ENCODE measurements at regions not wholly inside any gene's neighbourhood (a gene's known extent, or its start where the extent isn't known, plus 50 kb on each side); places are given as distances from the start of the nearest gene placed in this dataset.
"Not testable (repeated sequence)": the region's sequence is repeated elsewhere in the genome, so short reads cannot be mapped to it uniquely, and the experiment has no call there.

GRCh38 chr18:35818353-35818667 is 154.2 kb upstream of the RMP24 start:
- no peak for DNase-seq (ENCODE audit: extremely low spot score, insufficient read length, low read depth)
- FAIRE-seq: no peak

GRCh38 chr18:35822413-35822812 is 150.1 kb upstream of the RMP24 start:
- no peak for FAIRE-seq

GRCh38 chr18:35826477-35826876 is 146.0 kb upstream of the RMP24 start:
- FAIRE-seq (no peak), DNase-seq (ENCODE audit: extremely low spot score, insufficient read length, low read depth) (no peak)

More at GRCh38 chr18:35822413-35822812, 150.1 kb upstream of the RMP24 start:
- no peak for DNase-seq (ENCODE audit: extremely low spot score, insufficient read length, low read depth)

GRCh38 chr18:35827275-35827902 is 145.1 kb upstream of the RMP24 start:
- no peak for DNase-seq (ENCODE audit: extremely low spot score, insufficient read length, low read depth)
- FAIRE-seq: no peak

- DNase-seq (ENCODE audit: extremely low spot score, insufficient read length, low read depth) (no peak), FAIRE-seq (no peak)
Observed at GRCh38 chr18:35827903-35828275, 144.6 kb upstream of the RMP24 start.

GRCh38 chr18:35828591-35828990 is 143.9 kb upstream of the RMP24 start:
- no peak for FAIRE-seq
- no peak for DNase-seq (ENCODE audit: extremely low spot score, insufficient read length, low read depth)

- FAIRE-seq: no peak
- DNase-seq (ENCODE audit: extremely low spot score, insufficient read length, low read depth): no peak
Observed at GRCh38 chr18:35835366-35835765, 137.1 kb upstream of the RMP24 start.

- DNase-seq (ENCODE audit: extremely low spot score, insufficient read length, low read depth): no peak
- peak; percentile 72 for FAIRE-seq
Observed at GRCh38 chr18:35835833-35836232, 136.6 kb upstream of the RMP24 start.

- FAIRE-seq: no peak
- DNase-seq (ENCODE audit: extremely low spot score, insufficient read length, low read depth): no peak
Observed at GRCh38 chr18:35836932-35837331, 135.5 kb upstream of the RMP24 start.

GRCh38 chr18:35837922-35838496 is 134.5 kb upstream of the RMP24 start:
- no peak for FAIRE-seq
- DNase-seq (ENCODE audit: extremely low spot score, insufficient read length, low read depth): no peak

GRCh38 chr18:35841283-35841682 is 131.2 kb upstream of the RMP24 start:
- FAIRE-seq (no peak), DNase-seq (ENCODE audit: extremely low spot score, insufficient read length, low read depth) (no peak)

GRCh38 chr18:35842536-35842935 is 129.9 kb upstream of the RMP24 start:
- no peak for DNase-seq (ENCODE audit: extremely low spot score, insufficient read length, low read depth)
- no peak for FAIRE-seq

- not testable (repeated sequence) for FAIRE-seq; DNase-seq (ENCODE audit: extremely low spot score, insufficient read length, low read depth)
Observed at GRCh38 chr18:35848321-35848720, 124.2 kb upstream of the RMP24 start.

GRCh38 chr18:35849241-35849640 is 123.2 kb upstream of the RMP24 start:
- FAIRE-seq; DNase-seq (ENCODE audit: extremely low spot score, insufficient read length, low read depth): not testable (repeated sequence)

GRCh38 chr18:35851286-35851970 is 121.1 kb upstream of the RMP24 start:
- FAIRE-seq (no peak), DNase-seq (ENCODE audit: extremely low spot score, insufficient read length, low read depth) (no peak)

GRCh38 chr18:35852786-35853185 is 119.7 kb upstream of the RMP24 start:
- no peak for FAIRE-seq

GRCh38 chr18:35854095-35854494 is 118.4 kb upstream of the RMP24 start:
- DNase-seq (ENCODE audit: extremely low spot score, insufficient read length, low read depth) (no peak), FAIRE-seq (no peak)

More at GRCh38 chr18:35852786-35853185, 119.7 kb upstream of the RMP24 start:
- DNase-seq (ENCODE audit: extremely low spot score, insufficient read length, low read depth): no peak

- FAIRE-seq (no peak), DNase-seq (ENCODE audit: extremely low spot score, insufficient read length, low read depth) (no peak)
Observed at GRCh38 chr18:35856178-35856577, 116.3 kb upstream of the RMP24 start.

GRCh38 chr18:35856721-35857120 is 115.8 kb upstream of the RMP24 start:
- not testable (repeated sequence) for DNase-seq (ENCODE audit: extremely low spot score, insufficient read length, low read depth); FAIRE-seq

GRCh38 chr18:35857581-35857980 is 114.9 kb upstream of the RMP24 start:
- not testable (repeated sequence) for DNase-seq (ENCODE audit: extremely low spot score, insufficient read length, low read depth); FAIRE-seq

GRCh38 chr18:35861367-35862118 is 110.9 kb upstream of the RMP24 start:
- DNase-seq (ENCODE audit: extremely low spot score, insufficient read length, low read depth): no peak
- FAIRE-seq: no peak

All from GM18507 (cell line).